NT2/D1 (cell line): ENCODE measurements at regions not wholly inside any gene's neighbourhood (a gene's known extent, or its start where the extent isn't known, plus 50 kb on each side); places are given as distances from the start of the nearest gene placed in this dataset.

Experiments used
- YY1 ChIP-seq: IDR thresholded peaks from 2 replicates; pipeline ENCODE4 v1.6.1; 2011; ENCODE audit not compliant: insufficient read length, insufficient read depth
- ZNF274 ChIP-seq: IDR thresholded peaks from 2 replicates; pipeline ENCODE4 v1.6.1; 2011; ENCODE audit warnings: mild to moderate bottlenecking, low read depth, low read length

DNA sequence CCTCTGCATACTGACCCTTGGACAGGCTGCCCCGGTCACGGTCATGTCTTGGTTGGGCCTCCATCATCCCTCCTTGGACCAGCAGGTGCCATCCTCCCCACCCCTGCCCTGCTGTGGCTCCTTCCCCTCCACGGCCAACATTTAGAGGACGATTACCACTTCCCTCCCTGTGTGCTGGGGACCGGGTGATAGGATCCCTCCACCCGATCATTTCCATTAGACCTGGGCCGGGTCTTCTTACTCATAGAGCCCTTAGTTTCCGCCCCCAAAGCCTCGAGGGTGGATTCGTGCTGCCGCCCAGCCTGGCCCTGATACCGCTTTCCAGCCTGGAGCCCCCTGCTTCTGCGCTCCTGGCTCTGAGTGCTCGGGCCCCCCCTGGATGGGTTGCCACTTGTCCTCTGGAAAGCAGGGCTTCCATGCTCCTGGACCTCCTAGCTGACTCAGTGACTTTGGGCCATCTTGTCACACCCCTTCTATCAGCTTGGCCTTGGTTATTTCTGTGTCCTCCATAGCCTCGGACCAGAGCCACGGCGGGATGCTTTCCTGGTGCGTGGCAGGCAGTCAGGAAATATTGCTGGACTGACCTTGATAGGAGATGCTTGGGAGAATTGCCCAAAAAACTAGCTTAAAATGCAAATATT lies 171.4 kb downstream of the SEC14L1 start:
- TF ChIP-seq YY1: no peak
- TF ChIP-seq ZNF274: no peak
